ENCODE measurements at regions not wholly inside any gene's neighbourhood (a gene's known extent, or its start where the extent isn't known, plus 50 kb on each side); places are given as distances from the start of the nearest gene placed in this dataset.

GRCh38 chr17:69677130-69677529 is 262.6 kb downstream of the MAP2K6 start:
- no peak for TF ChIP-seq POLR2AphosphoS5 (IDR thresholded peaks at IDR 0.05)
- TF ChIP-seq POLR2A (IDR thresholded peaks at IDR 0.05): no peak
- no peak for TF ChIP-seq CTCF (IDR thresholded peaks at IDR 0.05)

All from suprapubic skin (tissue), 4 donors.